IPS-NIHi11 (cell line): ENCODE measurements at regions not wholly inside any gene's neighbourhood (a gene's known extent, or its start where the extent isn't known, plus 50 kb on each side); places are given as distances from the start of the nearest gene placed in this dataset.

Experiments used
- DNase-seq: peaks from one replicate; pipeline ENCODE4 v3.0.0; 2012; ENCODE audit warnings: mixed read lengths, low spot score

DNA sequence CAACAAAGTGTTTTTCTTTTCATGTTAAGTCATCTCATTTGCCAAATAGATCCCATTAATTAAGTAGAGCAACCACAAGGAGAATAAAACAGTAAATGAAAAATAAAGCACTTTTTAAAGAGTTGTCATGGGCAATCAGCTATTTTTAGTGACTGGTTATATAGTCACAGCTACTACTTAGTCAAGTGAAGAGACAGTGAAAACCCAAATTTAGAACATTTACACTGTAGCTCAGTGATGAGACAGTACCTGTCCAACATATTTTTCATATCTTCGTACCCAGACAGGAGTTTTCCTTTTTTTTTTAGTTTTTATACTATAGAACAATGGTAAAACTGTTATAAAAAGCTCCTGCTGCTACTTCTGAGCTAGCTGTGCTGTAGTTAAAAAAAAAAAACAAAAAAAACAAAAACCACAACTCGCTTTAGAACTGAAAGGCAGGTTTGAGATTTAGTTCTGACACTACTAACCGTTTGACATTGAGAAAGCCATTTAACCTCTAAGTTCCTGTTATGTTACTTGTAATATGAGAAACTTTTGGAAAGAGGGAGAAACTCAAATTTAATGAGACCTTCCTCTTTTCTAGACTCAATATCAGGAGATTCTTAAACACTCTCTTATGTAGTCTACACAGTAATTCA is 777.5 kb downstream of the ADGRL2 start:
- no peak for DNase-seq

DNA sequence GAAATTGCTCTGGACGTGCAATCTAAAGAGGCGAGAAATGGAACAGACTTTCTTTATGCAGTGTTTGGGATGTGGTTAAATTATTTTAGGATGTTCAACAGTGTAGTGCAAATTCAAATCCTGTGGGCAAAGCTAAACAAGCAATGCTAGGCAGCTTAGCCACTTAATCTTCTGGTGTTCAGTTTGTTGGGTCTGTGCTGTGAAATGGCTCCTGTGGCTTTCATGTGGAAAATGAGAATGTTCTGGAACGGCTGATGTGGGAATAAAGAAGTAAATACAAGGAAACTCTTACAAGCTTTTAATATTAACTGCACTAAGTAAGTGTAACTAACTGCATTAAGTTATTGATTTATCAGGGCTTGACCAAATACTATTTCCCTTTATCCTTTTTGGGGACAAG is 766.6 kb downstream of the ADGRL2 start:
- DNase-seq = no peak

DNA sequence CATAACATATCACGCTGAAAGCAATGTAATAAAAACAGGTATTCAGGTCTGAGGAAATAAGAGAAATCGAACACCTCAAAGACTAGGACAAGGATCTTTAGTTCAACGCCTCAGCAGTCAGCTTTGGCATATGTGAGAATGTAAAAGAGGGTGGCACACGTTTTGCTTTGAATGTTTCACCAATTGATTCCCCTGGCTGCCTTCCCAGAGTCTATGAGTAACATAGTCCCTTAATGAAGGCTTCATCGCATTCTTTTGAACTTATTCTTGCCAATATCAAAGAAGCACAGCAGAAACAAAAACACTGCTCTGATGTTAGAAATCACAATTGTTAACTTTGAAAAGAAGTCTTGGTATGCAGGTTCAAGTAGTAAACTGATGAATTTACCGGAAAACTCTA is 764.8 kb downstream of the ADGRL2 start:
- peak; percentile 19 for DNase-seq

DNA sequence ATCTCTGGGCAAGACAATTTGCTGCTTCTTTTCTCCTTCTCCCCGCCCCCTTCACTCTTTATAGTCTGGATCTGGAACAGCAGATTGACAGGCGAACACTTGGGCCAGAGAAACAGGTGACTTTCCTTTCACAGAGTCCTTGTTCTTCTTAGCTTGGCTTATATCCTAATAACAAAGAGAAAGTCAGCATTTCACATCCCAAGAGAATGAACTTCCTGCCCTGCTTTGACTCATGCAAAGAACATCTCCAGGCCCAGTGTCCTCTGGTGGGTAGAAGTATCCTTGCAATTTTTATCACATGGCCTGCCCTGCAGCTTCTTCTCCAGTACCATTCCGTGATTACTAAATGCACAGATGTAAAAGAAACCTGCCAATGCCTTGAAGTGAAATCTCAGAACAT is 764.4 kb downstream of the ADGRL2 start:
- DNase-seq = peak; percentile 21

DNA sequence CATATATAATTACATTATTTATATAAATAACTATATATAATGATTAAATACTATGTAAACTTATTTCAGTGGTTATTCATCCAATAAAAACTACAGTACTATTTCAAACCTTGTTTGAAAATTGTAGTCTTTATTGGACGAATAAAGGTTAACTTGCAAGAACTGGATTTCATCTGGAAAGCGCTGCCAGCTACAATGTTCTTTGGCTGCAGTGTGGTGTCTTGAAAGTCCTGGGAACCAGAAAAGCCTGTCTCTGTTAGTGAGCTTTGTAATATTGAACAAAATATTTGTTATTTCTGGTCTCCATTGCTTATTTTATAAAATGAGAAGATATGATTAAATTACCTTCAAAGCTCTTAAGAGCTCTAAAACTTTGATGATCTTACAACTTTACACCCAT is 763.6 kb downstream of the ADGRL2 start:
- no peak for DNase-seq

DNA sequence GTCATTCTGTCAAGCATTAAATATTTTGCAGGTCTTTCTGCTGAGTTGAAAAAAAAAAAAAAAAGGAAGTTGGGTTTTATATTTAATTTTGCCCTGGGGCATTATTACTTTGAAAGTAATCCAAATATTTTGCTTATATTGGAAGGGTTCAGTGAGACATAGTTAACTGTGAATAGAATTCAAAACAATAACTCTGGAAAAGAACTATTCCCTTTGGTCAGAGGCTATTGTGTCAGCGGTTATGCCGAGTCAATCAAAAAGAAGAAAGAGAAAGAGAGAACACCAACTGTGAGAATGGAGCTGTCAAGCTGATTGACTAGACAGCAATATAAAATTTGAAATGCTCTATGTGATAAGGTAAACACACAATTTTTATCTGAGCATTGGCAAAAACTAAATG is 761.7 kb downstream of the ADGRL2 start:
- DNase-seq = no peak

DNA sequence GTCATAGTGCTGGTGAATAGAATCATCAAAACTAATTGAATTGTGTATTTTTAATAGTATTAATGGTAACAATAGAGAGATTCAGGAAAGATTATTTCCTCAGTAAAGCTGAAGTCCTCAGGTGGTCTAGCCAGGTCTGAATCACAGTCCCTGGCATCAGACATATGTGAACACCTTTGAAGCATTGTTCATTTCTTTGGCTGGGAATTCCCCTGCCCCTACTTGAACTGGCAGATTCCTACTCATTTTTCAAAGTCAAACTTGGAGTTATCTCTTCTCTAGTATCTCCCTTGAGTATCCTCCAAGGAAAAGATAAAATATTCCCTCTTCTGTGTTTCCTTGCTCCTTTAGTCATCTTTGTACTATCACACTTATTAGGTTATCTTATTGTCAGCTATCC is 759.8 kb downstream of the ADGRL2 start:
- DNase-seq = no peak

DNA sequence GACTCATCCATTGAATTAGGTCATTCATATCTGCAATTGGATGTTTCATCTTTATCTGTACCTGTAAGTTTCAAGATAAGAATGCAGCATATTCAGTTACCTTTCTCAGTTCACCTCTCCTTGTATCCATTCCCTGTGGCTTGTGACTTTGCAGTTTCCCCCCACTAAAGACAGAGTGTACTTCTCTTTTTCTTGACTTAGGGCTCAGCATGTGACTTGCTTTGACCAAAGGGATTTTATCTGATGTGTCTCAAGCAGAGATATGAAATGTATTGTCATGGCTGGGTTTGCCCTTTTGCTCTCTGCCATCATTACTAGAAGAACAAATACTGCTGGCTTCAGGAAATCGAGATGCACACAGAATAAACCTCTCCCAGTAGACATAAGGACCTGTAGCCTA is 754.8 kb downstream of the ADGRL2 start:
- no peak for DNase-seq

DNA sequence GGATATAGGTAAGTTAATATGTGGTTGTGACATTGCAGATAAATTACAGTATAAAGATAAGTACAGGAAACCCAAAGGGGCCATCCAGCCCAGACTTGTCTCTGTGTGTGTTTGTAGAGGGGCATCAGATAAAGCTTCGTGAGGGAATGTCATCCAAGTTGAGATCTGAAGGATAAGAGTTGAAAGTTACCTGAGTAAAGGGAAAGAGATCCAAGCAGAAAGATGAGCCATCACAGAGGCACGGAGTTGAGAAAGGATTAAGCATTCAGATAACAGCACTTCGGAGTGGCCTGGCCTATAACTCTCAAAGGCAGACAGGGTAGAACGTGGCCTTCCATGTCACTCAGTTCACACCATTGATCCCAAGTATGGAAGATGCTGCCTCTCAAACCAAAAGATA is 749.1 kb downstream of the ADGRL2 start:
- DNase-seq = no peak

DNA sequence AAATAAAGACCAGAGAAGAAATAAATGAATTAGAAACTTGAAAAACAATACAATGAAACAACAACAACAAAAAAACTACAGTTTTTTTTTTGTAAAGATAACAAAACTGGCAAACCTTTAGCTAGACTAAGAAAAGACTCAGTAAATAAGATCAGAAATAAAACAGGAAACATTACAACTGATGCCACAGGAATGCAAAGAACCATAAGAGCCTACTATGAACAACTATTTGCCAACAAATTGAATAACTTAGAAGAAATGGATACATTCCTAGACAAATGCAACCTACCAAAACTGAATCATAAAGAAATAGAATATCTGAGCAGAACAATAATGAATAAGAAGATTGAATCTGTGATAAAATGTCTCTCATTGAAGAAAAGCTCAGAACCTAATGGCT is 742.0 kb downstream of the ADGRL2 start:
- no peak for DNase-seq

DNA sequence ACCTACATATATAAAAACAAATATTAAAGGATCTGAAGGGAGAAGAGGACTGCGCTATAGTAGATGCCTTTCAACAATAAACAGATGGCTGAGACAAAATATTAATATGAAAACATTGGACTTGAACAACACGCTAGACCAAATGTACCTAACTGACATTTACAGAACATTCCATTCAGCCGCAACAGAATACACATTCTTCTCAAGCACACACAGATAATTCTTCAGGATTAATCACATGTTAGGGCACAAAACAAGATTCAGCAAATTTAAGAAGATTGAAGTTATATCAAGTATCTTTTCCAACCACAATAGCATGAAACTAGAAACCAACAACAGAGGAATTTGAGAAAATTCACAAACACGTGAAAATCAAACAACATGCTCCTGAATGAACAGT is 741.4 kb downstream of the ADGRL2 start:
- DNase-seq = no peak

DNA sequence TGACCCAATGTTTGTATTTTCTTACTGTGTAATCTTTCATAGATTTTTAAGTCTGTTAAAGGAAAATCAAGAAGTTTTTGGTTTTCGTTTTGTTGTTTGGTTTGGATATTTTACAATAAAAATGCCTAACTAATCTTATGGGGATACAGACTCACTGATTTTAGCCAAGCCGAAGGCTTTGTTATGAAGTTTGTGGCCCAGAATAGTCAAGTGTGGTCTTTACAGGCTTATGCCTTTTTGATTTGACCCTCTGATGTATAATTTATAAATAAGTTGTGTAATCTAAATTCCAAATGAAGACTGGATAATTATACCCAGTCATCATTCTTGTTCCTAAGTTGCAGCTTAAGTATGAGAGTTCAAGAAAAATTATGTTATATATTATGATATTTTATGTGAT is 739.3 kb downstream of the ADGRL2 start:
- DNase-seq = no peak

DNA sequence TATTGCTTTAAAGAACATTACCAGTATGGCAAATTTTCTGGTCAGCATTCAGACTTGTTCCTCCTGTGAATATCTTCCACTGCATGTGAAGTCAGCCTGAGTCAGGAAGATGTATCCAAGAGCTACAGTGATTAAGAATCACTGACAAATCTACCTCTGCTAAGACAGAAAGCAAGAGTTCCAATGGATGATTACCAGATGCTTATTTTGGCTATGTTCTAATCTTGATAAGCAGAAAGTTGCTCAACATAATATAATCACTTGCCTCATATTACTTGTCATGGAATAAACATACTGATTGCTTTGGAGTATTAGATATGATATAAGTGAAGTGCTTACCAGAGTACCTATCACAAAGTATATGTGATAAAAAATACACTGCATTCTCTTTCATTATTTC is 738.1 kb downstream of the ADGRL2 start:
- no peak for DNase-seq

DNA sequence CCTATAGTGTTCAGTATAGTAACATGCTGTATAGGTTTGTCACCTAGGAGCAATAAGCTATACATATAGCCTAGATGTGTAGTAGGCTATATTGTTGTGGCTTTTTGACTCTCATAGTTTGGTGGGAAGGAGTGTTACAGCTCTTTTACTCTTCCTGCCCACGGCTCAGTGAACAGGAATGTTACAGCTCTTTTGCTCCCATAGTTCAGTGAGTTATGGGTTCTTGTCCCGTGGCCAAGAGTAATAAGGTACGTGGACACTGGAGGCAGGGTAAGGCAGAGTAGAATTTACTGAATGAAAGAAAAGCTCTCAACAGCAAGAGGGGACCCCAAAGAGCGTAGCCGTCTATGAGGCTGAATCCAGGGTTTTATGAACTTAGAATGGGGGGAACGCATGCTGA is 734.3 kb downstream of the ADGRL2 start:
- DNase-seq = peak; percentile 9

DNA sequence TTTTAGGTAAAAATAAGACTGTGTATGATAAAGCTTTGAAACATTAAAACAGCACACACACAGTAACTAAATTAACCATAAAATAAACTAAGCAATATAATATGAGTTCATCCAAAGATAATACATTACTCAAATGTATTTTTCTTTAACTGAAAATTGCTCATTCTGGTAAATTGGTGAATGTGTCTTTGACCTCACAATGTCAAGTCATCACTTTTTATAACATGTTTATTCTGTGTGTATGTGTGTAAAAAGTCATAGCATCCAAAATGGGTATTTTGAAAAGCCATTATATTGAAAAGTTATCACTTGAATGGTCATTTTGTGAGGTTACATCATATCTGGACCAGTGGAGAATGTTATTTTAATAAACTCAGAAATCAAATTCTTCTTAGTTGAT is 724.6 kb downstream of the ADGRL2 start:
- DNase-seq = no peak

DNA sequence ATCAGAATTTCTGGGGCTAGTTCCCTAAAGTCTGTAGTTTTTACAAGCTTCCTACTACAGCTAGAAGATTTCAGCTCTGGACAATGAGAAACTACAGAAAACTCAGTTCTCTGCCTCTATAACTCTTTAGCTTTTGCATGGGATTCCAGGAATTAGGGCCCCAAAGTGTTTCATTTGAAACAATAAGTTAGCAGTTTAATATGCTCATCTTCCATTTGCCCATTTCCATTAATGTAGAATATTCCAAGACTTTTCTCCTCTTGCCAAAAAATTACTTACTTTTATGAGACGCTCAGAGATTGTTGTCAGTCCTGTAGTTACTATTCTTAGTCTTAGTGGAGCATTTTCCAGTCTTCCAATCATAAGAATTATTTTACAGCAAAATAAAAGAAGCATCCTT is 719.9 kb downstream of the ADGRL2 start:
- no peak for DNase-seq

DNA sequence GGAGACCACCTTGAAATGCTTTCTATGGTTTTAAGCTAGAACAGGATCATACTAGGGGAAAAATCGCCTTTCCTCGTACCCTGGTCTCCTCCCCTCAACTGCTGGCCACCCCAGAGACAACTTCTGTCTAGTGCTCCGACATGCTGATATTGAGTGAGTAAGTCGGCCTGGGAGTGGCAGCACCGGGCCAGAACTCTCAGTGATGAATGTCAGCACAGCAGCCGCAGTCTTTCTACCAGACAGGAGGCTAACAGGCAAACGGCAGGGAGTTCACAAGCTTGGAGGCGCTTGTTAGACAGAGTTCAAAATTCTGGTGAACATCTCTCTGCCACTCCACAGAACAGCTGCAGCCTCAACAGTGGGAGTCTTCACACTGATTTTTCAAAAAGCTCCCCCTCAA is 716.9 kb downstream of the ADGRL2 start:
- DNase-seq = peak; percentile 27

DNA sequence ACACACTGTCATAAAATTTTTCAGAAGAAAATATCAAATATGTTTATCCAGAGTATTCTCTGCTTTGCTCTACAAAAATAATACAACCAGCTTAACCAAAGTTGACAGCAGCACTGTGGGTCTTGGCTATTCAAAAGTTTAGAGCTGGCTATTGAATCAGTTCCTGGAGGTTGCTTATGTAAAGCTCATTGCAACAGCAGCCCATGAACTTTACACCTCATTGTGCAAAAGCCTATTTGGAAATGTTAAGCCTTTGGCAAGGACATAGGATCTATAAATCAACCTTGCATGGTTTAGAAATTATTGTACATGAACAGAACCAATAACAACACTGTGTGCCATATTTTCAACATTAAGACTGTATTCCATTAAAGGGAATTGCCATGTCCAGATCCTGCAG is 714.9 kb downstream of the ADGRL2 start:
- no peak for DNase-seq

DNA sequence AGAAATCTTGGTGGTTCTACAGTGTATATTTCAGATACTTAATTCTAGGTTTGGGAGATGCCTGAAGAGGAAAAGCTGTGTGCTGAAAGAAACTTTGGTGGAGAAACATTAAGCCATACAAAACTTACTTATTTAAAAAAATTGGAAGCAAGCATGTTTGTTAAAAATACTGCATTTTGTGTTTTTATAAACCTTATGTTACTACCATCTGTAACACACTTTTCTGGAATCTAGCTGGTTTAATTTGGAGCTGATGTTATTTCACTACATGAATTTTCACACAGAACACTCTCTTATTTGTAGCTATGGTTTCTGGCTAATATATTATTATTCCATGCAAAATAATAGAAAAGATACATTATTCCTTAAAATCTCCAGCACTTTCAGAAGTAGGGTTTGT is 710.7 kb downstream of the ADGRL2 start:
- no peak for DNase-seq

DNA sequence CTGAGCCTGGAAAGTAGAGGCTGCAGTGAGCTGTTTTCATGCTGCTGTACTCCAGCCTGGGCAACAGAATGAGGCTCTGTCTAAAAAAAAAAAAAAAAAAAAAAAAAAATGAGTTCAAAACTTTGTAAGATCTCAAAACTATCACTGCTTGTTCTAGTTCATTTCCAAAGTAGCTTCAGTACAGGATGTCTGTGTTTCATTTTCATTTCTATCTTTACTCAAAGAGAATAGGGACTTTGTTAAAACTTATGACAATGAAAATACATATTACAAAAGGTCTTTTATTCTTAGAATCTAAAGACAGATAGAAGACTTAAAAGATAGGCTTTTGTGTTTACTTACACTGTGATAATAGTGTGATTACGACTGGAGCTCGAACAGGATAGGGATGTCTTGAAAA is 709.7 kb downstream of the ADGRL2 start:
- no peak for DNase-seq

DNA sequence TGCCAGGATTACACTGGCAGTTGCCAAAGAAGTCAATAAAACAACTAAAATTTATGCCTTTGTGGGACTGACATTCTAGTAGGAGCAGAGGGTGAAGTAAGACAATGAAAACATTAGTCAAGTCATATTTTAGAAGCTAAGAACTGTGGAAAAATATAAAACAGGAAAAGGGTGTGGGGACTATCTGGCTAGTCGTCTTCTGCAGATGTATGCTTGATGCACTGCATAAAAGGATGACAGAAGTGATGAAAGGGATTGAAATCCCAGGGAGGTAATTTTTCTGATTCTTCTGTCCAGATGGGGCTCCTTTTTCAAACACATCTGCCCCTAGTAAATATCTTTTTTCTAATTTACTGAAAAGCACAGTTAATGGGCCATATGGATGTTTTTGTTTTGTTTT is 706.3 kb downstream of the ADGRL2 start:
- DNase-seq = no peak

DNA sequence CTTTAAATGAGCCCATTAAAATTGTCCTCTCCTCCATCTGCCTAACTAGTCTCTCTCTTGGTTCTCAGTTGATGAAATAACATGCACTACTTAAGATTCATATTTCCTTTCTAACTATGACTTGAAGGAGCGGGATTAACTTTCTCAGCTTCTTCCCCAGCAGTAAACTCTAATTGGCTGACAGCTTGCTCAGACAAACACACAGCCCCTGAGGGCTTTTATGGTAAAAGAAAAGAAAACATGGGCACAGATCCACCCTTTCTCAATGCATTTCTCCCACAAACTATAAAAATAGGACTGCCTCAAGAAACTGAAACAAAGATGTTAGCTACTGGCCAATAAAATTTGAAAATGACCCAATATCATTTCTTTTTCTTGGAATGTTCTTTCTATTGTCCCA is 703.1 kb downstream of the ADGRL2 start:
- DNase-seq = no peak

DNA sequence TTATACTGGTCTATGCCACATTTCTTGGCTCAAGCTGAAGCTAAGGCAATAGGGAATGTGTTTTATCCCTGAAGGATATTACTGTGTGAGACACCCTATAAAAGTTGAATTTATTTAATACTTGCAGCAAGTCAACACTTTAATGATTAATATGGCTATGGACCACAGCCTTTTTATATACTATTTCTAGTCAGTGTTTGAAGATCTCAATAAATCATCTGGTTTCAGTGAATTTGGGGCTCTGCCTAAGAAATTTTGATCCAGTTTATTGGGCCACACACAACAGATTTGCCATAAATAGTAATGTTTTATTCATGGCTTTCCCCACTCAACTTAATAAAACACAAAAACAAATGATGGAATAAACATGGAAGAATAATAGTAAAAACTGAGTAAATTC is 698.3 kb downstream of the ADGRL2 start:
- no peak for DNase-seq

DNA sequence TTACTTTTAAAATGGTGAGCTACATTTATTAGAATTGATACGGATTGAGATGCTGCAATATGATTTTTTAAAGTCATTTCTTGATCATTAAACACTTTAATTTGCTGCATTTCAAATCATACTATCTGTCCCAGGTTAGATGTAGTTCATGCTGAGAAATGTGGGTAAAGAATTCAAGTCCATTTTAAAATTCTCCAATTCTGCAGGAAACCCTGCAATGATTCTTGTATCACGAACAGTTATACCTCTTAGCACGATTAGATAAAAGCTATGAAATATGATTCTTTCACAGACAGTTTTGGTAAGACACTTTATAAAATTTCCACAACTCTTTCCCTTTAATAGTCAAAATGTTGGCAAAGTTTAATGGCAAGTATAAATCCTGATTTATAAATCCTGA is 693.4 kb downstream of the ADGRL2 start:
- no peak for DNase-seq

DNA sequence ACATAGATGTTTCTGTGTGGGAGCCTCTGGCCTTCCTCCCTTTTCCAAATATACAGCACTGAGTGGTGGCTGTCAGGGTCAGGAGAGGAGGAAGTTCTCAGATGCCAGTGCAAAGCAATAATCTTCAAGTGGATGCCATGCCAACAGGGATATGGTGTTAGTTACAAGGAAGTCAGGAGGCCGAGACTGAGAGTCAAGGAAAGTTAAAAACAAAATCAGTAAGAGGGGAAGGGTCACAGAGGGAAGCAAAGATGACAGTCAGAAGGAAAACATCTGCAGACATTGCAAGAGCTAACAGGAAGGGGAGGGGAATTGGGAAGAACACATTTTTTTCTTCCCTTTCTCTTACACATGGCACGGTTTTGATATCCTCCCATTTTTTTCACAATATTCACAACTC is 691.4 kb downstream of the ADGRL2 start:
- no peak for DNase-seq
